Mesothelial cell of epicardium (in vitro differentiated cells): ENCODE measurements at regions not wholly inside any gene's neighbourhood (a gene's known extent, or its start where the extent isn't known, plus 50 kb on each side); places are given as distances from the start of the nearest gene placed in this dataset.
"Not testable (repeated sequence)": the region's sequence is repeated elsewhere in the genome, so short reads cannot be mapped to it uniquely, and the experiment has no call there.

Experiments
- DNase-seq, 2 experiments: peaks; one replicate each; pipeline ENCODE4 v3.0.0; 2021; ENCODE audit warnings: low spot score in 2 of 2; ENCODE audit not compliant: unreplicated experiment in 2 of 2
- H3K27ac Mint-ChIP-seq: 2 replicates; pipeline ENCODE4 v1.8.0; 2021; ENCODE audit warnings: mixed read lengths
- H3K27me3 Mint-ChIP-seq: 2 replicates; pipeline ENCODE4 v1.8.0; 2021; ENCODE audit warnings: low read depth, mixed read lengths
- H3K36me3 Mint-ChIP-seq: 2 replicates; pipeline ENCODE4 v1.8.0; 2021; ENCODE audit warnings: mixed read lengths
- H3K4me1 Mint-ChIP-seq: 2 replicates; pipeline ENCODE4 v1.8.0; 2021; ENCODE audit warnings: mixed read lengths
- H3K4me3 Mint-ChIP-seq: 2 replicates; pipeline ENCODE4 v1.8.0; 2021; ENCODE audit warnings: mild to moderate bottlenecking, moderate library complexity, mixed read lengths
- H3K9me3 Mint-ChIP-seq: 2 replicates; pipeline ENCODE4 v1.8.0; 2021; ENCODE audit warnings: mixed read lengths
- CTCF ChIP-seq: fragments of 200-600 bp; sonication (generic); IDR thresholded peaks from one replicate; pipeline ENCODE4 v1.5.0; 2021; ENCODE audit warnings: antibody characterized with exemption; ENCODE audit not compliant: unreplicated experiment

GRCh38 chr19:34576292-34576691 is 94.7 kb downstream of the WTIP start:
- TF ChIP-seq CTCF, result no peak
- DNase-seq, result no peak
- Mint-ChIP-seq H3K4me1 (no peaks in the 10 kb centered on the region), H3K9me3 (peaks cover 36% of the 10 kb centered on the region), H3K4me3 (no peak overlapping the region), H3K27ac (no peak overlapping the region), H3K36me3 (peaks cover 3% of the 10 kb centered on the region), H3K27me3 (peaks cover 13% of the 10 kb centered on the region)

GRCh38 chr19:34575206-34575605 is 93.6 kb downstream of the WTIP start:
- Mint-ChIP-seq H3K27me3 (peaks cover 13% of the 10 kb centered on the region), H3K4me3 (no peak overlapping the region), H3K27ac (no peak overlapping the region), H3K9me3 (peaks cover 35% of the 10 kb centered on the region), H3K36me3 (peaks cover 3% of the 10 kb centered on the region), H3K4me1 (no peaks in the 10 kb centered on the region)
- TF ChIP-seq CTCF, result no peak
- DNase-seq, result no peak

- Mint-ChIP-seq H3K27me3 (peaks cover 13% of the 10 kb centered on the region), H3K4me1 (no peaks in the 10 kb centered on the region), H3K9me3 (peaks cover 37% of the 10 kb centered on the region), H3K27ac (no peak overlapping the region), H3K4me3 (no peak overlapping the region), H3K36me3 (peaks cover 3% of the 10 kb centered on the region)
- no peak for TF ChIP-seq CTCF
- DNase-seq, result no peak
Observed at GRCh38 chr19:34574704-34575103, 93.1 kb downstream of the WTIP start.

GRCh38 chr19:34573226-34573864 is 91.8 kb downstream of the WTIP start:
- Mint-ChIP-seq H3K27ac (no peak overlapping the region), H3K4me1 (no peaks in the 10 kb centered on the region), H3K4me3 (no peak overlapping the region), H3K27me3 (peaks cover 13% of the 10 kb centered on the region), H3K36me3 (peaks cover 3% of the 10 kb centered on the region), H3K9me3 (peaks cover 45% of the 10 kb centered on the region)
- TF ChIP-seq CTCF, result no peak
- DNase-seq, result no peak

- H3K27me3 Mint-ChIP-seq, H3K4me3 Mint-ChIP-seq, H3K36me3 Mint-ChIP-seq, H3K27ac Mint-ChIP-seq, DNase-seq, H3K4me1 Mint-ChIP-seq: not testable (repeated sequence)
- peaks cover 57% of the 10 kb centered on the region for H3K9me3 Mint-ChIP-seq
Observed at GRCh38 chr19:34570140-34570539, 88.6 kb downstream of the WTIP start.

- not testable (repeated sequence) for H3K4me1 Mint-ChIP-seq, DNase-seq, H3K4me3 Mint-ChIP-seq, H3K27me3 Mint-ChIP-seq, H3K36me3 Mint-ChIP-seq, H3K27ac Mint-ChIP-seq
- H3K9me3 Mint-ChIP-seq, result peaks cover 44% of the 10 kb centered on the region
Observed at GRCh38 chr19:34562344-34562743, 80.8 kb downstream of the WTIP start.
